IMR-90 (cell line): ENCODE measurements at regions not wholly inside any gene's neighbourhood (a gene's known extent, or its start where the extent isn't known, plus 50 kb on each side); places are given as distances from the start of the nearest gene placed in this dataset.

Experiments used
- ATAC-seq: fragments of 200-7000 bp; cut with Tn5 transposase; 2 replicates; pipeline ENCODE4 v1.9.1; 2020; ENCODE audit warnings: low read depth, mild to moderate bottlenecking, moderate library complexity
- BruUV-seq: library from RNA; stranded (reverse); fragments of 400-500 nt; replicated peaks from 2 replicates; lab custom pipeline; 2021; lab: Mats Ljungman, UMichigan
- CTCF ChIA-PET: fragments of 300-600 bp; formaldehyde crosslinking; extraction: SDS; loops from one replicate; lab custom pipeline; 2021; ENCODE audit warnings: antibody characterized with exemption; lab: Yijun Ruan, JAX
- POLR2A ChIA-PET: fragments of 300-600 bp; sonication (Branson Sonifier 250); formaldehyde crosslinking; loops from one replicate; lab custom pipeline; 2022; ENCODE audit warnings: antibody characterized with exemption; ENCODE audit not compliant: unreplicated experiment; lab: Charles Lee
- DNase-seq: peaks from one replicate; pipeline ENCODE4 v3.0.0; 2013
- H2AFZ ChIP-seq: replicated peaks from 2 replicates; pipeline ENCODE3; 2013; ENCODE audit warnings: low read length, mild to moderate bottlenecking; ENCODE audit not compliant: poor library complexity
- H2AK5ac ChIP-seq: 2 replicates; pipeline ENCODE4 v1.6.1; 2013; ENCODE audit warnings: low read depth, low read length, inconsistent platforms
- H2AK9ac ChIP-seq: replicated peaks from 2 replicates; pipeline ENCODE3; 2013; ENCODE audit warnings: mild to moderate bottlenecking, low read depth, low read length, moderate library complexity; ENCODE audit not compliant: poor library complexity
- H2BK120ac ChIP-seq: 2 replicates; pipeline ENCODE4 v1.6.1; 2013; ENCODE audit warnings: low read depth, low read length, inconsistent platforms
- H2BK15ac ChIP-seq: 3 replicates; pipeline ENCODE4 v1.6.1; 2013; ENCODE audit warnings: low read depth, low read length, inconsistent platforms
- H2BK20ac ChIP-seq: 2 replicates; pipeline ENCODE4 v1.6.1; 2013; ENCODE audit warnings: low read depth, mild to moderate bottlenecking, inconsistent platforms, low read length, moderate library complexity
- H2BK5ac ChIP-seq: 2 replicates; pipeline ENCODE4 v1.6.1; 2013; ENCODE audit warnings: mild to moderate bottlenecking, low read depth, low read length, inconsistent platforms; ENCODE audit not compliant: poor library complexity, severe bottlenecking
- H3K14ac ChIP-seq: replicated peaks from 2 replicates; pipeline ENCODE4 v1.6.1; 2013; ENCODE audit warnings: low read depth, low read length, inconsistent platforms
- H3K18ac ChIP-seq: 2 replicates; pipeline ENCODE4 v1.6.1; 2013; ENCODE audit warnings: low read depth, low read length, control low read depth
- H3K23ac ChIP-seq: 2 replicates; pipeline ENCODE4 v1.6.1; 2013; ENCODE audit warnings: low read depth, low read length, inconsistent platforms
- H3K27ac ChIP-seq: 2 replicates; pipeline ENCODE4 v1.5.1; 2013; ENCODE audit warnings: mild to moderate bottlenecking, control low read depth, low read length; ENCODE audit not compliant: insufficient read depth
- H3K27me3 ChIP-seq: 2 replicates; pipeline ENCODE4 v1.6.1; 2013; ENCODE audit warnings: low read length; ENCODE audit not compliant: control insufficient read depth, insufficient read depth
- H3K36me3 ChIP-seq: 2 replicates; pipeline ENCODE4 v1.6.1; 2013; ENCODE audit warnings: low read length, mixed read lengths; ENCODE audit not compliant: control insufficient read depth, insufficient read depth
- H3K4ac ChIP-seq: 2 replicates; pipeline ENCODE4 v1.6.1; 2013; ENCODE audit warnings: low read depth, low read length, inconsistent platforms
- H3K4me1 ChIP-seq: 2 replicates; pipeline ENCODE4 v1.6.1; 2013; ENCODE audit warnings: low read length, mixed read lengths; ENCODE audit not compliant: control insufficient read depth, insufficient read depth
- H3K4me2 ChIP-seq: 2 replicates; pipeline ENCODE4 v1.6.1; 2013; ENCODE audit warnings: low read depth, mild to moderate bottlenecking, control low read depth, low read length, moderate library complexity
- H3K4me3 ChIP-seq: 2 replicates; pipeline ENCODE4 v1.5.1; 2013; ENCODE audit warnings: low read depth, mild to moderate bottlenecking, control low read depth, low read length, moderate library complexity; ENCODE audit not compliant: insufficient read depth
- H3K56ac ChIP-seq: 2 replicates; pipeline ENCODE4 v1.6.1; 2013; ENCODE audit warnings: low read length, inconsistent platforms; ENCODE audit not compliant: insufficient read depth; ENCODE audit errors: extremely low read depth
- H3K79me1 ChIP-seq, 2 experiments: 2 replicates each; pipeline ENCODE4 v1.6.1; 2013; ENCODE audit warnings: low read length in 2 of 2, inconsistent platforms in 1 of 2, low read depth in 1 of 2
- H3K9ac ChIP-seq: 2 replicates; pipeline ENCODE4 v1.6.1; 2013; ENCODE audit warnings: low read depth, low read length, control low read depth
- H3K9me1 ChIP-seq: 2 replicates; pipeline ENCODE4 v1.6.1; 2013; ENCODE audit warnings: low read length, inconsistent platforms; ENCODE audit not compliant: insufficient read depth
- H3K9me3 ChIP-seq: 2 replicates; pipeline ENCODE4 v1.6.1; 2013; ENCODE audit warnings: low read length; ENCODE audit not compliant: control insufficient read depth, insufficient read depth
- H4K20me1 ChIP-seq: 2 replicates; pipeline ENCODE4 v1.6.1; 2013; ENCODE audit warnings: low read length, inconsistent platforms; ENCODE audit not compliant: insufficient read depth
- H4K5ac ChIP-seq: 2 replicates; pipeline ENCODE4 v1.6.1; 2013; ENCODE audit warnings: mild to moderate bottlenecking, low read depth, low read length, control low read depth
- H4K8ac ChIP-seq, 2 experiments: 2 replicates each; pipeline ENCODE4 v1.6.1; 2013; ENCODE audit warnings: low read depth in 2 of 2, low read length in 2 of 2, control low read depth in 1 of 2, inconsistent platforms in 1 of 2
- H4K91ac ChIP-seq: 2 replicates; pipeline ENCODE4 v1.6.1; 2013; ENCODE audit warnings: low read depth, low read length, inconsistent platforms; ENCODE audit not compliant: insufficient read depth
- CEBPB ChIP-seq: IDR thresholded peaks from 2 replicates; pipeline ENCODE4 v1.6.1; 2012; ENCODE audit warnings: low read depth, low read length, improper control_type of control experiment
- CHD1 ChIP-seq: IDR thresholded peaks from 2 replicates; pipeline ENCODE4 v1.6.1; 2012; ENCODE audit warnings: low read depth, low read length, improper control_type of control experiment
- ELK1 ChIP-seq: fragments of 150-350 bp; IDR thresholded peaks from 2 replicates; pipeline ENCODE4 v1.6.1; 2016; ENCODE audit warnings: low read depth, mild to moderate bottlenecking, low read length, moderate library complexity, borderline replicate concordance
- FOS ChIP-seq: fragments of 150-350 bp; IDR thresholded peaks from 2 replicates; pipeline ENCODE4 v1.6.1; 2016; ENCODE audit warnings: low read depth, low read length
- POLR2A ChIP-seq: IDR thresholded peaks from 2 replicates; pipeline ENCODE4 v1.6.1; 2012; ENCODE audit warnings: mild to moderate bottlenecking, low read depth, low read length
- RAD21 ChIP-seq: IDR thresholded peaks from 2 replicates; pipeline ENCODE4 v1.6.1; 2012; ENCODE audit warnings: low read length, improper control_type of control experiment
- RCOR1 ChIP-seq: IDR thresholded peaks from 2 replicates; pipeline ENCODE4 v1.6.1; 2012; ENCODE audit warnings: mild to moderate bottlenecking, low read length, improper control_type of control experiment; ENCODE audit not compliant: insufficient replicate concordance
- RFX5 ChIP-seq: IDR thresholded peaks from 2 replicates; pipeline ENCODE4 v1.8.0; 2012; ENCODE audit warnings: low read depth, mild to moderate bottlenecking, low read length, moderate library complexity
- USF2 ChIP-seq: fragments of 150-350 bp; IDR thresholded peaks from 2 replicates; pipeline ENCODE4 v1.6.1; 2017; ENCODE audit warnings: mild to moderate bottlenecking, antibody characterized with exemption, low read length, low read depth
- WGBS, 2 experiments: methylation state at CpG; one replicate each; pipeline versions ENCODE4 v1.1.5 to v1.1.7; 2013; ENCODE audit warnings: missing lambda C conversion rate in 2 of 2; ENCODE audit not compliant: insufficient read length in 1 of 2; ENCODE audit errors: extremely low coverage in 2 of 2; 5-methylcytosine and 5-hydroxymethylcytosine counted together
- dilution Hi-C: fragments of 300-500 bp; cut with HindIII; formaldehyde crosslinking; loops from one replicate; pipeline ENCODE4 v1.14.3; 2018; ENCODE audit warnings: low sequenced_read_pairs; ENCODE audit not compliant: unreplicated experiment
- in situ Hi-C: fragments of 300-500 bp; cut with MboI; formaldehyde crosslinking; loops from 3 replicates; pipeline ENCODE4 v1.14.3; 2019; ENCODE audit warnings: low sequenced_read_pairs, inconsistent platforms, mixed read lengths
- intact Hi-C: fragments of 100-400 bp; cut with micrococcal nuclease; formaldehyde crosslinking; loops from 2 replicates; pipeline ENCODE4 v1.10.0; 2022
- TF ChIP-seq, protein P1 (sequence below): conservative IDR thresholded peaks from 2 replicates; pipeline ENCODE4 v1.5.1; 2012; ENCODE audit warnings: mild to moderate bottlenecking, low read depth, low read length, improper control_type of control experiment

GRCh38 chr1:55888685-55889317, 673.6 kb upstream of the USP24 start:
- peaks cover 2% of the 10 kb centered on the region; the same call in 1 of the 2 replicates for H3K9me1 ChIP-seq
- no peak for TF ChIP-seq CEBPB
- no peak for TF ChIP-seq ELK1
- no peak for TF ChIP-seq CHD1
- no peak for TF ChIP-seq RAD21
- TF ChIP-seq USF2: no peak
- no peak for TF ChIP-seq RFX5
- no peak for TF ChIP-seq FOS
- TF ChIP-seq POLR2A: no peak
- TF ChIP-seq RCOR1: no peak
- TF ChIP-seq, protein P1, sequence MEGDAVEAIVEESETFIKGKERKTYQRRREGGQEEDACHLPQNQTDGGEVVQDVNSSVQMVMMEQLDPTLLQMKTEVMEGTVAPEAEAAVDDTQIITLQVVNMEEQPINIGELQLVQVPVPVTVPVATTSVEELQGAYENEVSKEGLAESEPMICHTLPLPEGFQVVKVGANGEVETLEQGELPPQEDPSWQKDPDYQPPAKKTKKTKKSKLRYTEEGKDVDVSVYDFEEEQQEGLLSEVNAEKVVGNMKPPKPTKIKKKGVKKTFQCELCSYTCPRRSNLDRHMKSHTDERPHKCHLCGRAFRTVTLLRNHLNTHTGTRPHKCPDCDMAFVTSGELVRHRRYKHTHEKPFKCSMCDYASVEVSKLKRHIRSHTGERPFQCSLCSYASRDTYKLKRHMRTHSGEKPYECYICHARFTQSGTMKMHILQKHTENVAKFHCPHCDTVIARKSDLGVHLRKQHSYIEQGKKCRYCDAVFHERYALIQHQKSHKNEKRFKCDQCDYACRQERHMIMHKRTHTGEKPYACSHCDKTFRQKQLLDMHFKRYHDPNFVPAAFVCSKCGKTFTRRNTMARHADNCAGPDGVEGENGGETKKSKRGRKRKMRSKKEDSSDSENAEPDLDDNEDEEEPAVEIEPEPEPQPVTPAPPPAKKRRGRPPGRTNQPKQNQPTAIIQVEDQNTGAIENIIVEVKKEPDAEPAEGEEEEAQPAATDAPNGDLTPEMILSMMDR: no peak
- H2BK5ac ChIP-seq: no peak overlapping the region
- BruUV-seq: no TSS peak
- H2BK20ac ChIP-seq: no peak overlapping the region
- ChIA-PET POLR2A (no interaction called here), CTCF (no interaction called here)
- no peak overlapping the region for H2BK120ac ChIP-seq
- no peak overlapping the region for H4K91ac ChIP-seq
- H2AFZ ChIP-seq: no peak overlapping the region
- H3K4me2 ChIP-seq: no peak overlapping the region
- DNase-seq (no peak), ATAC-seq (no peak)
- H3K4ac ChIP-seq: no peak overlapping the region
- in situ Hi-C loops (no loop called here), intact Hi-C loops (loop anchor here (1.0 kb wide), 1 partner anchor 16 kb away; no protein-coding TSS in a partner anchor), dilution Hi-C loops (no loop called here)
- H4K8ac ChIP-seq: no peak overlapping the region
- H3K9me3 ChIP-seq: peaks cover 7% of the 10 kb centered on the region
- H3K27ac ChIP-seq: no peak overlapping the region
- no peak overlapping the region for H4K5ac ChIP-seq
- H3K56ac ChIP-seq: no peak overlapping the region
- no peak overlapping the region for H2BK15ac ChIP-seq
- no peak overlapping the region for H3K18ac ChIP-seq
- no peaks in the 10 kb centered on the region for H3K27me3 ChIP-seq
- H3K4me1 ChIP-seq: peaks cover 2% of the 10 kb centered on the region; the same call in 1 of the 2 replicates
- H3K9ac ChIP-seq: no peak overlapping the region
- H3K36me3 ChIP-seq: no peaks in the 10 kb centered on the region
- no peak overlapping the region for H2AK9ac ChIP-seq
- H2AK5ac ChIP-seq: no peak overlapping the region
- no peaks in the 10 kb centered on the region for H3K79me1 ChIP-seq
- no peaks in the 10 kb centered on the region for H4K20me1 ChIP-seq
- H3K23ac ChIP-seq: no peak overlapping the region
- H3K14ac ChIP-seq: no peak overlapping the region
- H3K4me3 ChIP-seq: no peak overlapping the region
- no CpG with 5 or more reads among the region's 3 CpGs for WGBS, 2 experiments
